ENCODE measurements at regions not wholly inside any gene's neighbourhood (a gene's known extent, or its start where the extent isn't known, plus 50 kb on each side); places are given as distances from the start of the nearest gene placed in this dataset.

DNA sequence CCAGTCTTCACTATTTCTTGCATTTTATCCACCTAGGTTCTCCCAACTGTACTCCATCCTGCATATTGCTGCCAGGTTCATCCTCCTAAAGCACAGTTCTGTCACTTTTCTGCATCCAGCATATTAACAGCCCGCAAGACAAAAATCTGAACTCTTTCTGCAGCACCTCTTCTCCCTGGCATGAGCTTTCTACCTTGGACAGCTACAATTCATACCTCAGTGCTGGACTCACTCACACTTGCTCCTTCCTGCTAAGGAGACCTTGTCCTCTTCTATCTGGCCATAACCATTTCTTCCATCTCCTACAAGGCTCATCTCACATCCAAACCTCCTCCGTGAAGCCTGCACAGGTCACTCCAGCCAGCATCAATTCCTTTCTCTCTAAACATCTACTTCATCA, 170.1 kb upstream of the GRIP1 start:
- no peak for TF ChIP-seq POLR2AphosphoS5 (IDR thresholded peaks at IDR 0.05; ENCODE audit: low read depth, low read length)
- no peak for TF ChIP-seq POLR2A (IDR thresholded peaks at IDR 0.05; ENCODE audit: low read depth, low read length)
- no peak for TF ChIP-seq POU2F2 (IDR thresholded peaks at IDR 0.05; ENCODE audit: low read depth, low read length)
- no peak for TF ChIP-seq PAX5 (IDR thresholded peaks at IDR 0.05; ENCODE audit: insufficient read depth, low read length, severe bottlenecking)
- no peak for TF ChIP-seq SPI1 (IDR thresholded peaks at IDR 0.05; ENCODE audit: low read depth, low read length)
- TF ChIP-seq TAF1 (IDR thresholded peaks at IDR 0.05; ENCODE audit: low read depth, low read length) = no peak

Data from GM12891 (cell line).